CD4-positive, alpha-beta T cell treated with Interleukin-2 at 100 ng/mL for 4 hours (primary cell): ENCODE measurements at regions not wholly inside any gene's neighbourhood (a gene's known extent, or its start where the extent isn't known, plus 50 kb on each side); places are given as distances from the start of the nearest gene placed in this dataset.
A peak's percentile ranks its signal among the peaks of the same experiment; 100 is the strongest.
"Not testable (repeated sequence)": the region's sequence is repeated elsewhere in the genome, so short reads cannot be mapped to it uniquely, and the experiment has no call there.

Source experiments
- DNase-seq: peaks from one replicate; pipeline ENCODE4 v3.0.0-alpha.2; 2020; ENCODE audit warnings: low spot score

DNA sequence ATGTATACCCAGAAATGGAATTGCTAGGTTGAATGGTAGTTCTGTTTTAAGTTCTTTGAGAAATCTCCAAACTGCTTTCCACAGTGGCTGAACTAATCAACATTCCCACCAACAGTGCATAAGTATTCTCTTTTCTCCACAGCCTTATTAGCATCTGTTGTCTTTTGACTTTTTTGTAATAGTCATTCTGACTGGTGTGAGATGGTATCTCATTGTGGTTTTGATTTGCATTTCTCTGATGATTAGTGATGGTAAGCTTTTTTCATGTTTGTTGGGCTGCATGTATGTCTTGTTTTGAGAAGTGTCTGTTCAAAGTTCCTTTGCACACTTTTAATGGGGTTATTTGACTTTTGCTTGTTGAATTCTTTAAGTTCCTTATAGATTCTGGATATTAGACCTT lies 52.4 kb upstream of the EHHADH start:
- DNase-seq = not testable (repeated sequence)

DNA sequence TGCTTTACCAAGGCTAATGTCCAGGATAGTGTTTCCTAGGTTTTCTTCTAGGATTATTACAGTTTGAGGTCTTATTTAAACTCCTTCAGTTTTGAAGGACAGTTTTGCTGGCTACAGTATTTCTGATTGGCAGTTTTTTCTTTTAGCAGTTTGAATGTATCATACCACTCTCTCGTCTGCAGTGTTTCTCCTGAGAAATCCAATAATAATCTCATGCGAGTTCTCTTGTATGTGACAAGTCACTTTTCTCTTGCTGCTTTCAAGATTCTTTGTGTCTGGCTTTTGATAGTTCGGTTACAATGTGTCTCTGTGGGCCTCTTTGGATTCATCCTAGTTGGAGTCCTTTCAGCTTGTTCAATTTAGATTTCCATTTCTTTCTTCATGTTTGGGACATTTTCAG lies 53.0 kb upstream of the EHHADH start:
- DNase-seq = no peak

DNA sequence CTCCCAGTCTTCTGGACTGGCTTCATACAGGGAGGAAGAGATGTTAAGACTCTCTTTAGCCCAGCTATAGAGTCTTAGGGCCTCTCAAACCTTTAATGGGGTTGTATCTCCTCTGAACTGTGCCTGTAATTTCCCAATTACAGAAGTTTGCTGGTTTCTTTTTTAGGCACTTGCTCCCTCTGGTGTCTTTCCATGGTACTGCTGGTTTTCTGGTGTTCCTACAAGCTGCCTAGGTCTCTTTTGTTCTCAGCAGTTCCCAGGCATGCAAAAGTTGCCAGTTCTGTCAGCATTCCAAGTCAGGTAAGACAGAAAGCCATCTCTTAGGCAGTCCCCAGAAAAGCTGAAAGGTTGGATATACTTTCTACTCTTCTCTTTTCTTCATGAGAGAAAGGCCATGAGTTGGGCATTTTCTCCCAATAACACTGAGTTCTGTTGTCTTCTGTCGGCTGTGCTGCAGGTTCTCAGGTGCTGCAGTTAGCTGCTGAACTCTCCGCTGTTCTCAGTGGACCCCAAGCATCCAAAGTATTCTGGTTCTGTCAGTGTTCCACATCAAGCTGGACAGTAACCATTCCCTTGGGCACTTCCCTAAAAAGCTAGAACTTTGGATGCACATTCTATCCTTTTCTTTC lies 54.4 kb upstream of the EHHADH start:
- peak; percentile 48 for DNase-seq

DNA sequence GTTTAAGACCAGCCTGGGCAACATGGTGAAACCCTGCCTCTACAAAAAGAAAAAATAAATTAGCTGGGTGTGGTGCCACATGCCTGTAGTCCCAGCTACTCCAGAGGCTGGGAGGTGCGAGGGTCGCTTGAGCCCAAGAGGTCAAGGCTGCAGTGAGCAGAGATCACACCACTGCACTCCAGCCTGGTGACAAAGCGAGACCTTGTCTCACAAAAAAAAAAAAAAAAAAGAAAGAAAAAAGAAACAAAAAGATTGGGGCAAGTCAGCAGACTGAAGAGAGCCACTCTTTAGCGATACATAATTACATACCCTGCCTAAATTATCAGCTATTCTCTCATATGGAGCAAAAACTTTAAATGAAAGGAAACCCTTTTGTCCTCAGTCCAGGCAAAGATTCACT lies 53.6 kb upstream of the MAP3K13 start:
- no peak for DNase-seq

DNA sequence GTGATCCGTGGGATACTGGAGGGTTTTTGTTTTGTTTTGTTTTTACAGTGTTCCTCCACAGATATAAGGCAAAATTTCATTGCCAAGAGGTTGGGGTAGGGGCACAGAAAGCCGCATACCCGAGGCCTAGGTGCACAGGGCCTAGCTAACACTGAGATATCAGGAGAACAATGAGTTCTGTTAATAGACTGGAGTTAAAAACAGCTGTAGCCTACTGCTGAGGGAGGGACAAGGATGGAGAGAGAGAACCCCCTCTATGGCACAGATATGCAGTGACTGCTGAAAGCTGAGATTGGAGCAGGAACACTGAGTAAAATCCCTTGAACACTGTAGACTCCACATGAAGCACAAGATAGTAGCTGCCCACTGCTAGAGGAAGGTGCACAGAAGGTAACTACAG lies 53.1 kb upstream of the MAP3K13 start:
- DNase-seq = no peak

DNA sequence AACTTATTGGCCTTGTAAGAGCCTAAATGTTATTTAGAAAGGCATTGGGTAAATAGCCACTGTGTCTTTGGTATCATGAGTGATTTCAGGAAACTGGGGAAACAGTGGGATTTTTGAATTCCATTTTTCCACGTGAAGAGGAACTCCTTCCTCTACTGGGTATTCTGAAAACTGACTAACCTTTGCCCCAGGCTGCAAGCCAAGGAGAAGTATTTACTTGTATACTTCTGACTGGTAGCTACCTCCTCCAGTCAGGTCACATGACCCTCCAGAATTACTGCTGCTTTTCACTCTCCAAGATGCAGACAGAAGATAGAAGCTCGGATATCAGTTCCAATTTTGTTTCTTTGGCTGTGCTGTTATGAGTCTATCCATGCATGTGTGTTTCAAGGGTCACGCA lies 50.9 kb upstream of the MAP3K13 start:
- DNase-seq = no peak
